ENCODE measurements at regions not wholly inside any gene's neighbourhood (a gene's known extent, or its start where the extent isn't known, plus 50 kb on each side); places are given as distances from the start of the nearest gene placed in this dataset.

DNA sequence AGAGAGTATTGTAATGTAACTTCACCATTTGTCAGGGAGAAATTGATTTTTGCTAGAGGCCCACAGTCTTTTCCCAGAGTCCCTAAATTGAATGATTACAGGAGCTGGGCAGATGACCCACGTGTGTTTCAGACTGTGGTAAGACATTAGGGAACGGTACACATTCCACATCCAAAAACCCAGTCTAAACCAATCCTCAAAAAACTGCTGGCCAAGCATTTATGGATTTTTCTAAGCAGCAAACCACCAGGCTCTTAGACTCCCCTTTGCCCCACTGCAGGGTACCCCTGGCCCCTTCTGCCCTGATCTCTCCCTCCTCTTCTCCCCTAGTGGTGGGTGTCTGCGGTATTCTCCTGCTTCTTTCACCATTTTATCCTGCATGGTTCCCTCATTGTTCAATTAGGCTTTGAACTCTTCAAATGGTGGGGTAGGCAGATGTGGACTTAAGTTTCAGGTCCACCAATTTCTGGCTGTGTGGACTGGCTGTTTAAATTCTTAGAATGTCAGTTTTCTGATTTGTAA lies 135.5 kb upstream of the SORCS3 start:
- TF ChIP-seq, protein P1, sequence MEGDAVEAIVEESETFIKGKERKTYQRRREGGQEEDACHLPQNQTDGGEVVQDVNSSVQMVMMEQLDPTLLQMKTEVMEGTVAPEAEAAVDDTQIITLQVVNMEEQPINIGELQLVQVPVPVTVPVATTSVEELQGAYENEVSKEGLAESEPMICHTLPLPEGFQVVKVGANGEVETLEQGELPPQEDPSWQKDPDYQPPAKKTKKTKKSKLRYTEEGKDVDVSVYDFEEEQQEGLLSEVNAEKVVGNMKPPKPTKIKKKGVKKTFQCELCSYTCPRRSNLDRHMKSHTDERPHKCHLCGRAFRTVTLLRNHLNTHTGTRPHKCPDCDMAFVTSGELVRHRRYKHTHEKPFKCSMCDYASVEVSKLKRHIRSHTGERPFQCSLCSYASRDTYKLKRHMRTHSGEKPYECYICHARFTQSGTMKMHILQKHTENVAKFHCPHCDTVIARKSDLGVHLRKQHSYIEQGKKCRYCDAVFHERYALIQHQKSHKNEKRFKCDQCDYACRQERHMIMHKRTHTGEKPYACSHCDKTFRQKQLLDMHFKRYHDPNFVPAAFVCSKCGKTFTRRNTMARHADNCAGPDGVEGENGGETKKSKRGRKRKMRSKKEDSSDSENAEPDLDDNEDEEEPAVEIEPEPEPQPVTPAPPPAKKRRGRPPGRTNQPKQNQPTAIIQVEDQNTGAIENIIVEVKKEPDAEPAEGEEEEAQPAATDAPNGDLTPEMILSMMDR (IDR thresholded peaks at IDR 0.05): no peak

DNA sequence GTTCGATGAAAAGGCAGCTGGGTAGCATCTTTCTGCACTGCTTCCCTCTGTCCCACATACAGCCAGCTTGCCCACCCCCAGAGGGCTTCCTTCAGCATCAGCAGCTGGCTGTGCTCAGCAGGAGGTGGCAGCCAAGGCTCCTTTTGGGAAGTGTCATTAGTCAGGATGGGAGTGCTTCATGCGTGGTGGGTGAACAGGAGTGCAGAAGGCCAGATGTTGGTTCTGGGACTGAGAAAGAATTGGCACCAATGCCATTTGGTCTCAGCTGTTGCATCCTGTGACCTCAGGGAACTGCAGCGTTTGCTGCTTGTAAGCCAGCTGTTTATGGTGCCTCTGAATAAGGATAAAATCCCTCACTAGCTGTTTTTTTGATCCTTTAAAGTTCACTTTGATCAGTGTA lies 131.1 kb upstream of the SORCS3 start:
- TF ChIP-seq, protein P1 (IDR thresholded peaks at IDR 0.05): no peak

DNA sequence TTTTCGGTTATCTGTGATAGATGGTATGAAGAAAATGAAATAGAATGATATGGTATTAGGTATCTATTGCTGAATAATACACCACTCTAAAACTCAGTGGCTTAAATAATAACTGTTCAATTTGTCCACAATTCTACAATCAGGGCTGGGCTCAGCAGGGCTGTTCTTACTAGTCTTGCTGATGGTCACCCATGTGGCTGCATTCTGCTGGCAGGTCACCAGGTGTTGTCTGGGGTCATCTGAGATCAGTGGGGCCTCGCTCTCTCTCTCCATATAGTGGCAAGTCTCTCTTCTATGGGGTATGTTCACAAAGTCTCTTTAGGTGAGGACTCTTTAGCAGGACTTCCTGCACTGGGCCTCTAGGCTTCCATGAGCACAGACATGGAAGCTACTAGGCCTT lies 130.4 kb upstream of the SORCS3 start:
- TF ChIP-seq, protein P1 (IDR thresholded peaks at IDR 0.05): no peak

DNA sequence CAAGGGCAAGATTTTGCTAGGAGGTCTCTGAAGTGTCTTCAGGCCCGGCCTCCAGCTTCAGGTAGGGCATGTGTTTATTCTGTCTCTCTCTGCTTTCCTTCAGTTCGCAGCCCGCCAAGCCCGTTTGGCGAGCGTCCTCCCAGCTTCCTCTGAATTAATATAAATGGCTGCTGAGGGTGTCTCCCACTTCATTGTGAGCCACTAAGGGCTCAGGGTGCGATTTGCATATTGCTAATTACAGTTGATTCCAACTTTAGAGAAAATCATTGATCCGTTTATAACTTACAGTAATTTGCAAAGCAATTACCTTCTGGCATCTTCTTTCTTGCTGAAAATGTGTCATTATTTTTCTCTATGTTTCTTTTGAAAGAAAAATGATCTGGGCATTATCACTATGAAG lies 128.3 kb upstream of the SORCS3 start:
- TF ChIP-seq, protein P1 (IDR thresholded peaks at IDR 0.05): no peak

DNA sequence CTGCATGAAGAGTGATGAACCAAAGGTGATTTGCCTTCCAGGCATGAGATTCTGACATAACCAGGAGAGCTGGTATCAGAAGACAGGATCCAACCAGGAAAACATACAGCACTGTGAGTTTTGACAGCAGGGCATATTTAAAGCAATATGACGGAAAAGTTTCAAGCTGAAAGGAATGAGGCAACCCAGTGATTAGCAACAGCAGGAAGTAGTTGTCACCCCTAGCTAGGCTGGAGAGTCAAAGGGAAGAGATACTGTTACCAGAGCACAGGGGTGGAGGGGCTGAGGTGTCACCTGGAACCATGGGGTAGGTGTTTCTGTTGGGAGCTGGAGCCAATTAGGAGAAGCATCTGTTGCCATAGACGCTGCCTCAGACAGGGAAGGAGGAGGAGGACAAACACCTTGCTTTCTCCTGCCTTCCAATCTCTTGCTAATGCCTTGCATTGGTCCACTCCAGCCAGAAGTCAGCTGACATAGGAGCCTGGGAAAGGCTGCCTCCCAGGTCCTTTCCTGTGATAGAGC lies 125.4 kb upstream of the SORCS3 start:
- TF ChIP-seq, protein P1 (IDR thresholded peaks at IDR 0.05): no peak

DNA sequence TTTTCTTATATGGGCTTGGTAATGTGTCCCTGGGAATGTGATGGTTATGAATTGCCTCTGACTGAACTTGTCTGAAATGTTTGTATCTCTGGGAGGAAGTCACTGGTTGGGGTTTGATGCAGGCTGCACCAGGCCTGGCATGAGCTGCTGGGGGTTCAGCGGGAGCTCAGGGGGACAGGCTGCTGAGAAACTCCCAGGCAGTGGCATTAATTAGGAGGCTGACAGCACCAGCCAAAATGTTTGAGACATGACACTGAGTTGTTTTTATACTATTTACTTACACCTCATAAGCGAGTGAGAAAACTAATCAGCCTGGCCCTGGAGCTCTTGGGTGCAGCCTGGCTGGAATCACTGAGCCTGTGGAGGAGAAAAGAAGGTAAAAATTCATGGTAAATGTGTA lies 124.1 kb upstream of the SORCS3 start:
- TF ChIP-seq, protein P1 (IDR thresholded peaks at IDR 0.05): no peak

DNA sequence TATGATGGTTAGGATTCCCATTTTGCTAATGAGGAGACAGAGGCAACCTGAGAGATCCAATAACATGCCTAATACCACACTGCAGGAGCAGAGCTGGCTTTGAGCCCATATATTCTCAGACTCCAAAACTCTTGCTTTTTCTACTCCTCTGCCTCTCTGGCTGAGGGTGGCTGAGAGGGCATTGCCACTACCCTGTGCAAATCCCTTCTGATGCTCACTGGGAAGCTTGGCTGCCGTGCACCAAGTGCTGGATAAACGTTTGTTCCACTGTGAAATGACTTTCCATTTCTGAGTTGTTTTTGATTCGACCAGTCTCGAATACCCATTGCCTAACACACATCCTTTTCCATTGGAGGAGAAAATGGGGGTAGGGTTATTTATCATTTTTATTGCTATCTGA lies 123.1 kb upstream of the SORCS3 start:
- TF ChIP-seq, protein P1 (IDR thresholded peaks at IDR 0.05): no peak

DNA sequence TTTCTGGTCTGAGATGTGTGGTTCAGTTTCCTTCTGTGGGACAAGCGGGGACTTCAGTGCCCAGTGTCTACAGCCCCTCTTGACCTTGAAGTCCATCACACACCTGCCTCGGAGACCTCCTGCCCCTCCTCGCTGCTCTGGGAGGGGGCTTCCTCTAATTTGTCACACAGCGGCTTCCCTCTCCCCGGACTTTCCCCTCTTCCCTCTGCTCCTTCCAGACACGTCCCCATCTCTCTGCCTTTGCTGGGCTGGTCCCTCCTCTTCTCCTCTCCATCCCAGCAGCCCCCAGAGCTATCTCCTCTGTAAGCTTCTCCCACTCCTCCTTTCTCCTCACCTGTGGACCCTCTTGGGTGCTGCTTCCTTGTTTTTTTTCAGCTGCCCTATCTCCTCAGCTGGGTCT lies 122.2 kb upstream of the SORCS3 start:
- TF ChIP-seq, protein P1 (IDR thresholded peaks at IDR 0.05): no peak

All from LNCAP (cell line).